GM19240 (cell line): ENCODE measurements at regions not wholly inside any gene's neighbourhood (a gene's known extent, or its start where the extent isn't known, plus 50 kb on each side); places are given as distances from the start of the nearest gene placed in this dataset.
"Not testable (repeated sequence)": the region's sequence is repeated elsewhere in the genome, so short reads cannot be mapped to it uniquely, and the experiment has no call there.

Experiments used
- DNase-seq: peaks from one replicate; pipeline ENCODE4 v3.0.0; 2011; ENCODE audit warnings: low spot score; ENCODE audit not compliant: insufficient read length

DNA sequence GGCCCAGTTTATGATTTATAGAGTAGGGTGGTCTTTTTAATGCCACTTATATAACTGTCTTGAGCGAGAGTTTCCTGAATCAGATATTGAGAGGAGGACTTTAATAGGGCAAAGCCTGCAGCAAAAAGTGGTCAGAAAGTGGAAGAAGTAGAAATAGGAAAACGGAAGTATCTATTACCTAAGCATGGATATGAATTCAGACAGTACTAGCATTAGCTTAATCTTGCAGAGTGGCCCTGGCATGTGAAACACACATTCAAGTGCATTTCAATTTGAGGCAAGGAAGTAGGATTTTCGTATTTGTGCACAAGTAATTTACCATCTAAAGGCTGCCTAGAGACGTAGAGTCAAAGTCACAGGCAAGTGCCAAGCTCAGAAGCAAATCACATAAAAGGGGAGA, 622.3 kb downstream of the DIPK2A start:
- DNase-seq, result no peak

DNA sequence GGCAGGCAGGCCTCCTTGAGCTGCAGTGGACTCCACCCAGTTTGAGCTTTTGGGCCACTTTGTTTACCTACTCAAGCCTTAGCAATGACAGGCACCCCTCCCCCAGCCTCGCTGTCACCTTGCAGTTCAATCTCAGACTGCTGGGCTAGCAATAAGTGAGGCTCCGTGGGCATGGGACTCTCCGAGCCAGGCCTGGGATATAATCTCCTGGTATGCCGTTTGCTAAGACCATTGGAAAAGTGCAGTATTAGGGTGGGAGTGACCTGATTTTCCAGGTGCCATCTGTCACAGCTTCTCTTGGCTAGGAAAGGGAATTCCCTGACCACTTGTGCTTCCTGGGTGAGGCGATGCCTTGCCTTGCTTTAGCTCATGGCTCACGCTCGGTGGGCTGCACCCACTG, 648.6 kb downstream of the DIPK2A start:
- not testable (repeated sequence) for DNase-seq

DNA sequence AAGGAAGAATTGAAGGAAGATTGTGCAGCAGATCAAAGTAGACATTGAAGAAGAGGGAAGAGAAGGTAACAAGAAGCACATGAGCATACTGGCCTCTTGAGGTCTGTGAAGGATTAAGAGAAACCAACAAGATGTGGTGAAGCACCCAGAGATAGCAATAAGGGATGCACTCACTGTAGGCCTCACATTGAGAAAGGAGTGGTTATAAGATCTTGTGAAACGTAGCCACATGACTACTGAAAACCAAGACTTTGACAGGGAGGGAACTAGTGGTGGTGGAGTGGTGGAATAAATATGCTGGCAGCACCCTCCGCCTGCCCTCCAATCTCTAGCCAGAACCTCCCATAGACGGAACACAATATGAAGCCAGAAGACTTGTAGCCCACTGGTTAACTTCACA, 651.2 kb downstream of the DIPK2A start:
- no peak for DNase-seq

DNA sequence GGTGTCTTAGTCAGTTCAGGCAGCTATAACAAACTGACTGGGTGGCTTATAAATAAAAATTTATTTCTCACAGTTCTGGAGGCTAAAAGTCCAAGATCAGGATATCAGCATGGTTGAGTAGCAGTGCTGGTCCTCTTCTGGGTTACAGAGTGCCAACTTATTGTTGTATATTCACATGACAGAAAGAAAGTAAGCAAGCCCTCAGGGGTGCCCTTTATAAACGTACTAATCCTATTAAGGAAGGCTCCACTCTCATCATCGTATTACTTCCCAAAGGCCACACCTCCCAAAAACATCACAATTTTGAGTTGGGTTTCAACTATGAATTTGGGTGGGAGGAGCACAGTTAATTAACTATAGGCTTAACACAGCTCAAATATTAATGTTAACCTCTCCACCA, 653.0 kb downstream of the DIPK2A start:
- DNase-seq, result no peak

DNA sequence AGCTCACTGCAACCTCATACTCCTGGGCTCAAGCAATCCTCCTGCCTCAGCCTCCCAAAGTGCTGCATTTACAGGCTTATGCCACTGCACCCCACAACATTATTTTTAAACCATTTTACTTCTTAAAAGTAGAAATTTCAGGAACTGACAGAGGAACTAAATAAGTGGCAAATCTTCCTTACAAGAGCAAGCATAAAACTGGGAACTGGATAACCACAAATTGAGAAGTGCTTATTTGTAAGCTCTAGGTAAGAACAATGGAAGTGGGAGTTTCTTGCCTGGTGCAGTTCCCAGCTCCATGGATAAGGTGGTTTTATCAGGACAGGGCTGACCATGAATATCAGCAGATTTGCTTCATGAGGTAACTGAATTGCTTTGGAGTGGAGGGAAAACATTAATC, 655.2 kb downstream of the DIPK2A start:
- DNase-seq, result no peak

DNA sequence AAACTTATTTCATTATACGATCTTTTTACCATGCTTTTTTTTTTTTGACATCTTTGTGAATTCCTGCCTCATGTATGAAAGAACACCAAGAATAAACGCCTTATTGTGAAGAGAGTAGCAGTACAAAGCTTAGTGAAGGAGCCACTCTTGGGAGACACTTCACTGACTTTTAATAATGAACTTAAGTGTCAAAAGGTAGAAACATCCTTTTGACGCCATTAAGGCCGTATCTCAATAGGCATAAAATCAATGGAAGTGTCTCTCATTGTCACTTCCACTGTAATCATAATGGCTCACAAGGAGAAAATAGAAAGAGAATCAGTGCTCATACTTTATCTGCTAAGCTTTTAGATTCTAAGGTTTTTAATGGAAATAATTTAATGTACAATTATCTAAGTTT, 657.8 kb downstream of the DIPK2A start:
- DNase-seq, result no peak

DNA sequence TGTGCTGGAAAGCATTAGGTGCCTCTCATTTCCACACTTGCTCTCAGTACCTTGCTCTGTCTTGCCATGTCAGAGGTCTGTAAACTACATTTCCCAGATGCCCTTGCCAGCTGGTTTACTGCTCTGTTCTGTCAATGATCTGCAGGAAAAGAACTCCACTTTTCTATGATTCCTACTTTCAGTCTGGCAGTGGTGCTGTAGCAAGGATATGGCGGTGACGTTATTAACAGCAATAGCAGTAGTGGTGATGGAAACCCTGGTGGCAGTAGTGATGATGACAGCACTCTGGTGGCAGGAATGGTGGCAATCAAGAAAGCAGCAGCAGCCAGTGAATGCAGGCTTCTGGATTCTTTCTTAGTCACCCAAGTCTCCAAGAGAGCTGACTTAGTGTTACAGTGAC, 665.2 kb downstream of the DIPK2A start:
- no peak for DNase-seq

DNA sequence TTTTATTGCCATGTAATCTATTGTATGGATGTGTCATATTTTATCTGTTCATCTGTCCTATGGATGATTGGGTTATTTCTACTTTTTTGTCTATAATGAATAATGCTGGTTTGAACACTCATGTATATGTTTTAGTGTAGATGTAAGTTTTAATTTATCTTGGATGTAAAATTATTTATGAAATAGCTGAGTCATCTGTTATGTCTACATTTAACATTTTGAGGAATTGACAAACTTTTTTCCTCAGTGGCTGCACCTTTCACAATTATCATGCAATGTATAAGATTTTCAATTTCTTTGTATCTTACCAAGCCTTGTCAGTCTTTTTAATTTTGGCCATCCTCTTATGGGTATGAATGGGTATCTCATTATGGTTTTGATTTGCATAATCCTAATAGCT, 666.4 kb downstream of the DIPK2A start:
- no peak for DNase-seq

DNA sequence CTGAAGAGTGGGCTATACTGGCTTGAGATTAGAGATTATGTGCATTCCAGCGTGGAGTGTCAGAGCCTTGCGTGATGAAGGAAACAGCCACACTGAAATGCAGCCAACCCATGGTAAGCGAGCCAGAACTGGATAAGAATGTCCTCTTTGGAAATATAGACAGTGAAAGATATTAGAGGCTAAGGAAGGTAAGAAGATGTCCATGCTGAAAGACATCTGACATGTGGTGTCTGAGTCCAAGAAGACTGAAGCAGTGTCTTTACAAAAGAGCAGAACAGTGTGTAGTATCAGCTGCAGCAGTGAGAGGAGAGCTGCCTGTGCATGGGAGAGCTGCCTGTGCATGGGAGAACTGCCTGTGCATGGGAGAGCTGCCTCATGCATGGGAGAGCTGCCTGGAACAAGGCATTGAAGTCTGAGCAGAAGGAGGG, 672.2 kb downstream of the DIPK2A start:
- DNase-seq, result no peak

DNA sequence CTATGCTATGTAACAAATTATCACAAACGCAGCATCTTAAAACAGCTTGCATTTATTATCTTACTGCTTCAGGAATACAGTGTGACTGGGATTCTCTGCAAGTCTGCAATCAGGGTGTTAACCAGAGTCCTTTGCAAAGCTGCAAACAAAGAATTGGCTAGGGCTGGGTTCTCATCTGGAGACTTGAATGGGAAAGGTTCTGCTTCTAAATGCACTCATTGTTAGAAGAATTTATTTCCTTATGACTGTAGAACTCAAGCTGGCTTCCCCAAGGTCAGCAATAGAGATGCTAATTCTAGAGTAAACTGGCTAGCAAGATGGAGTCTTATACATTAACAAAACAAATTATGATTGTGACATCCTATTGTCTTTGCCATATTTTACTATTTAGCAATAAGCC, 673.7 kb downstream of the DIPK2A start:
- no peak for DNase-seq

DNA sequence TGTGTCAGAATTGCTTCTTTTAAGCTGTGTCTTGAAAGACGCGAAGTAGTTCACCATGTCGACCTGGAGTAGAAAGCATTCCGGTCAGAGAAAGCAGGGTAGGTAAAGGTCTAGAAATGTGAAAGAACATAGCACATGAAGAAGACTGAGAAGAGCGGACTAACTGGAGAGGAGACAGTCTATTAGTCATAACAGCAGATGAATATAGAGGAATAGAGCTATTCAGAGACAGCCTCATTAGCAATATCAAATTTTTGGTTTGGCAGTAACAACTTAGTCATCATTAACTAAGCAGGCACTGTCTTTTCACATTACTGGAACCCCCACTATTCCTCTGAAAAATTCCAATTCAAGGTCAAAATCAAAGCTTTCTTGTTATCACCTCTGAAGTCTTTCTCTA, 678.8 kb downstream of the DIPK2A start:
- no peak for DNase-seq

DNA sequence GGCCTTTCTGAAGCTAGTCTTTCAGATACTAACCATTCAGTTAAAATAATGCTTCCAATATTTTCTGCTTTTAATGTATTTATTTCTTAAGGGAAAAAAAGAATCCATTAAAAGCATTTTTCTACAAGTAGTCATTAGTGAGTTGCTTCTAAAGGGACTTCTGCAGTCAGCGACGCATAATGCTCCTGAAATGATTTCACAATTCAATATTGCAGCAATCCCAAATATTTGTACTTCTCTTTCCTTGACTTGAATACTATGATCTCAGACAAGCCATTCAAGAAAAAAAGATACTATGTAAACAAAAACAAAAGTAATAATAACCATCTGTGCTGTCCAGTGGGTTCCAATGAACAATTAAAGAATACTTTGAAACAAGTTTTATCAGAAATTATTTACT, 681.0 kb downstream of the DIPK2A start:
- DNase-seq, result no peak

DNA sequence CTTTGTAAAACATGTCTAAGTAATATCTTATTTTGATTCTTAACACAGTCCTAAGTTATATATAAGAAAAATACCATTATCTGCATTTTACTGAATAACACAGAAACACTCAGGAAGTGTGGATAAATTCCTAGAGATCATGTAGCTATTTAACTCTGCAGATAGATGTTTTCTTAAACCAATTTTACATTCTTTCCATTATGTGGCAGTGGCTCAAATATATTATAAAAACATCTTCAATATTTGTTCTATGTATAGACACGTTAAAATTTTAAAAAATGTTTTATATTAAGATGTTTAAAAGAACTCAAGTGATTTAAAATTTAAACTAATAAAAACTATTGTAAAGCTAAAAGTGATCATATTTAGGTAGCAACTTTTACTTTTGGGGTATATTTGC, 683.8 kb downstream of the DIPK2A start:
- DNase-seq, result no peak

DNA sequence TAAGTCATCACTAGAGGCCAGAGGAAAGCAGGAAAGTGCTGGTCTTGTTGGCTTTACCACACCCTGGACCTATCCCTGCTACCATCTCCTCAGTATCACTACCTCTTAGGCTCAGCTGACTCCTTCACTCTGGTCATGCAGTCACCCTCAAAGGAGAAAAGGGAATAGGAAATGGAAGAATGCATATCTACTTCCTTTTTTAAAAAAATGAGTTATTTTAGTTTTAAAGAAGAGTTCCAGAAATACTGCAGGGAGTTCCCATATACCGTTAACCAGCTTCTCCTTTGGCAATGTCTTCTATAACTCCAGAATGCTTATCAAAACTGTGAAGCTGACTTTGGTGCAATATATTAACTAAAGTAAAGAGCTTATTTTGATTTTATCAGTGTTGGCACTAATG, 688.6 kb downstream of the DIPK2A start:
- DNase-seq, result no peak

DNA sequence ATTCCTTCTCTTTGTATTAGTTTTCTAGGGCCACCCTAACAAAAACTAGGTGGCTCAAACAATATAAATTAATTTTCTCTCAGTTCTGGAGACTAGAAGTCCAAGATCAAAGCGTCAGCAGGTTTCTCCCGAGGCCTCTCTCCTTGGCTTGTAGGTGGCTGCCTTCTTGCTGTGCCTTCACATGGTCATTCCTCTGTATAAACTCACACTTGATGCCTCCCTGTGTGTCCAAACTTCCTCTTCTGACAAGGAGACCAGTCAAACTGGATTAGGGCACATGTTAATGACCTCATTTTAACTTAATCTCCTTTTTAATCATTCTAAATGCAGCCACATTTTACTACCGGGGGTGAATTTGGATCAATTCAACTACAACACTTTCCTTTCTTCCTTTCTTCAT, 691.1 kb downstream of the DIPK2A start:
- no peak for DNase-seq

DNA sequence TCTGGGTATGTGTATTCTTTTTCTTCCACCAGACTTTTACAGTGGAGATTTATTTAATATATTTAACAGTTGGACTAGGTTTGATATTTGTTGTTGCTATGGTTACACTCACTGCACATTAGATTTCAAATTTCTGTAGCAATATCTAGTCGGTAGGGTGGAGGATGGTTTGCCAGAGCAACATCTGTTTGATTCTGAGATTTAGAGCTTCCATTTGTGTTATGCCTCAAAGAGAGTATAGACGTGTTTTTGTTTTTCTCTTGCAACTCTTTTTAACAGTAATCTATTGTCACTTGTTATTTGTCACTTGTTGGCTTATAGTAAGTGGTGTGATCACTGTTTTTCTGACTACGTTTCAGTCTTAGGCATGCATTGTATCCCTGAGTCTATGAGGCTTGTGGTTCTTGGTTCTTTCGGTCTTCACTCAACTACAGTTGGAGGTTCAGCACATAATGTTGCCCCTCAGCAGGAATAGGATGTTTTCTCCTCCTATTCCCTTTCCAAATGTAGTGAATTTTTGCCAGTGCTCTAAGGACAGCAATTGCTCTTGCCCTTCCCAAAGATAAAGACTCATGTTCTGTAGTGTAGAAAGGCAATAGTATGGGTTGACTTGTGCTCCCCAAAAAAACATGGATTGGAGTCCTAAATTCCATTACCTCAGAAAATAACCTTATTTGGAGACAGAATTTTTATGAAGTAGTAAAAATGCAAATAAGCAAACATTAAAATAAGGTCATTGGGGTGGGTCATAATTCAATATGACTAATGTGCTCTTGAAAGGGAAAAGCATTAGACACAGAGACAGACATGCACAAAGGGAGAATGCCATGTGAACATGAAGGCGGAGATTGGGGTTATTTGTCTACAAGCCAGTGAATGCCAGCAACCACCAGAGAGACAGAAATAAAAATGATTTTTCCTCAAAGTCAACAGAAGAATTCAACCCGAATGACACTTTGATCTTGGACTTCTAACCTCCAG, 692.1 kb downstream of the DIPK2A start:
- DNase-seq, result no peak

DNA sequence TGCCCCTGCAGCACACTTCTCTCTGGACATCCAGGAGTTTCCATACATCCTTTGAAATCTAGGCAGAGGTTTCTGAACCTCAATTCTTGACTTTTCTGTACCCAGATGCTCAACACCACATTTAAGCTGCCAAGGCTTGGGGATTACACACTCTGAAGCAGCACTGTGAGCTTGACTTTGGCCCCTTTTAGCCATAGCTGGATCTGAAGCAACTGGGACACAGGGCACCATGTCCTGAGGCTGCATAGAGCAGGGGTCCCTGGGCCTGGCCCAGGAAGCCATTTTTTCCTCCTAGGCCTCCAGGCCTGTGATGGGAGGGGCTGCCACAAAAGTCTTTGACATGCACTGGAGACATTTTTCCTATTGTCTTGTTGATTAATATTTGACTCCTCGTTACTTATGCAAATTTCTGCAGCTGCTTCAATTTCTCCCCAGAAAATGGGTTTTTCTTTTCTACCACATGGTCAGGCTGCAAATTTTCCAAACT, 694.0 kb downstream of the DIPK2A start:
- no peak for DNase-seq

DNA sequence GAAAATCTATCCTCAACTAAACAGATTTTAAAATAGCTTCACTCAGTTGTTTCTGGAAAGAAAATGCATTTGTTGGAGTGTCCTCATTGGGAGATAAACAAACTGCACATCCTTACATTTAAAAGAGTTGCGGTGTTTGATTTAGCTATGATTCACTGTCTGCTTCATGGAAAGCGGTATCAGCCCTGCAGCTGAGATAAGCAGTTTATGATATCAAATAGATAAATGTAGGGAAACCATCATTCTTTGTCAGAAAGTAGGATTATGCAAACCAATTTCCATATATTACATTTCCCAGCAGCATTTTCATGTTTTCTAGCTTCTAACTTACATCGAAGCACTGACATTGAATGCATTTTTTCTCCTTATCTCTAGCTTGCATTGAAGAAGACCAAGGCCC, 698.9 kb downstream of the DIPK2A start:
- DNase-seq, result no peak

DNA sequence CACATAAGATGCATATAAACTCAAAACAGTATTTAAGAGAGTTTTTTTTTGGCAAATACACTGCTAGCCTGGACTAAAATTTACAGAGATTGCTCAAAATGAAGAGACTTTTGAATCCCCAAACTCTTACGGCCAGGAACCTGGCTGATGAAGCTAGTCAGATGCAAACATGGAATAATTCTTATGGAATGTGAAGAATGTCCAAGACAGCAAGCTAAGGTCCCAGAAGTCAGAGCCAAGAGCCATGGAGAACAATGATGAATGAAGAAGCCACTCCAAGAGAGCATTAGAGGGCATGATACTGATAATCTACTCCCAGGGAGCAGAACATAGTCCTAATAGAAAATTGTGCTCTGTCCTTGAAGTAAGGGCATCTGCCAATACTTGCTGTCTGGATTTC, 705.5 kb downstream of the DIPK2A start:
- DNase-seq, result no peak

DNA sequence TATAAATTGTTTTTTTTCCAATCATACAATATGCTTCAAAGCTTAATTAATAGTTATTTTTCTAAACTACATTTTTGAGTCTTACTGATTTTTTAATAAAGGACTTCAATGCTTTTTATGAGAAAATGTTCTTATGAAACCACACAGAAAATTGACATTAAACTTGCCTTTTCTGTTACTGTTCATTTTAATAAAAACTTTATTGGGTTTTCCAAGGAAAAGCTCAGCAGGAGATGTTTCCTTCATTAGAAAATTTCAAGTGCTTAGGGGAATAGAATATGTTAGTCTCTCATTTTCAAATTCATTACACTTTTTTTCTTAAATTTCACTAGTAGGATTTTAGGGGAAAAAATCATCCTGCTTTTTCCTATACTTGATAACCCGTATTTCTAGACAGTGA, 711.4 kb downstream of the DIPK2A start:
- DNase-seq, result no peak

DNA sequence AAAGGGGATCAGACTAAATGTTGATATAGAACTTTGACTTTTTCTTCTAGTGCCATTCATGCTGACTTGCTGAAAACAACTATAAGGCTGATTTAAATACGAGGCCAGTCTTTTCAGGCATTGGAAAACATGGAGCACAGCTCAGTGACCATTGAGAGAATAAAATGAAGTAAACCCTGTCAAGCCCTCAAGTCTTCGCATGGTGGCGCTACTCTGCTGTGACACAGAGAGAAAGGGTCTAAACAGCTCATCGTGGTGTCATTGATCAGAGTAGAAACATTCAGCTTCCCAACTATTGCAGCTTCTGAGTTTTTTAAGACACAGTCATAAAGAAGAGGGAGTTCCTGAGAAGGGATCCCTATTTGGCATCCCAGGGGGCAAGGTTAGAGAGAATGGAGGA, 716.2 kb downstream of the DIPK2A start:
- no peak for DNase-seq

DNA sequence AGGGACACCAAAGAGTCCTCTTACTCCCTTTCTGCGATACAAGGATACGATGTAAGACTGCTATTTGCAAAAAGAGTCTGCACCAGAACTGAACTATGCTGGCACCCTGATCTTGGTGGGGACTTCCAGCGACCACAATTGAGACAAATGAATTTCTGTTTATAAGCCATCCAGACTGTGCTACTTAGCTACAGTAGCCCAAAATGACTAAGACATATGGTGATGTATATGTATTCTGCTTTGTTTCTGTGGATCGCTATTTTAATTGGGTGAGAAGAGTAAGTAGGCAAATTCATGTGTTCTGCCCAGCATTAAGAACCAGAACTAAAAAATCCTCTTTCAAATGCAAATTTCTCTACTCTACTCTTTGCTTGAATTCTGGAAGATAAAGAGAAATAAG, 720.9 kb downstream of the DIPK2A start:
- no peak for DNase-seq

DNA sequence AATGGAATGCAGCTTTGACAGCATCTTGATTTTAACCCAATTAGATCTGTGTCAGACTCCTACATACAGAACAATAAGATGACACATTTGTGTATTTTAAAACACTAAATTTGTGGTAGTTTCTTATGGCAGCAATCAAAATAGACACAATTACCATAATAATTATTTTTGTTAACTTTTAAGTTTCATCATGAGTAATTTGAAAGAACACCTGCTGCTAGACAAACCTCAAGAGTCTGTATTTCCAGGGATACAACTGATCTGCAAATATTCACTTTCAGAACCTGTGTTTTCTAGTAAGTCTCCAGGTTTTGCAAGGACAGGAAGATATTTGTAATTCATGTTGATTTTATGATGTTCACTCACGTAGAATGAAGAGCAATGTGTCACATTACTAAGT, 736.8 kb downstream of the DIPK2A start:
- DNase-seq, result no peak
